ENCODE measurements at regions not wholly inside any gene's neighbourhood (a gene's known extent, or its start where the extent isn't known, plus 50 kb on each side); places are given as distances from the start of the nearest gene placed in this dataset.

DNA sequence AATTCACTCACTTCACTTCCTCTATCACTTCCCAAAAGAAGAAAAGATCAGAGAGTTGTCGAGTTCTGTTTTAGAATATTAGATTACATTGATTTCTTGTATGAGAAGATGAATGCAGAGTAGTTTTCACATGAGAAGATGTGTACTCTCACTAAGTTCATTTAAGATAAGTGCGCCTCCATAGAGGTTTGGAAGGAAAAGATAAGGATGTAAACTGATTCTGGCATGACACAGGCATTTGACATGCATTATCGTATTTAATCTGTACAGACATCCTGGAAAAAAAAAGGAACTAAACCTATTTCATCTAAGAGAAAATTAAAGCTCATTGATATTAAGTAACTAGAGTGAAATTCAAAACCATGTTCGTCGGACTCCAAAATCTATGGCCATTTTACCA lies 152.2 kb upstream of the CRIM1 start:
- no peak for TF ChIP-seq OSR2 (tag by site-specific recombination; IDR thresholded peaks at IDR 0.05)
- TF ChIP-seq, protein P1, sequence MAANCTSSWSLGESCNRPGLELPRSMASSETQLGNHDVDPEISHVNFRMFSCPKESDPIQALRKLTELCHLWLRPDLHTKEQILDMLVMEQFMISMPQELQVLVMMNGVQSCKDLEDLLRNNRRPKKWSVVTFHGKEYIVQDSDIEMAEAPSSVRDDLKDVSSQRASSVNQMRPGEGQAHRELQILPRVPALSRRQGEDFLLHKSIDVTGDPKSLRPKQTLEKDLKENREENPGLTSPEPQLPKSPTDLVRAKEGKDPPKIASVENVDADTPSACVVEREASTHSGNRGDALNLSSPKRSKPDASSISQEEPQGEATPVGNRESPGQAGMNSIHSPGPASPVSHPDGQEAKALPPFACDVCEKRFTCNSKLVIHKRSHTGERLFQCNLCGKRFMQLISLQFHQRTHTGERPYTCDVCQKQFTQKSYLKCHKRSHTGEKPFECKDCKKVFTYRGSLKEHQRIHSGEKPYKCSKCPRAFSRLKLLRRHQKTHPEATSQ (tag by site-specific recombination; IDR thresholded peaks at IDR 0.05) = no peak

Data from HEK293 (cell line).